ENCODE measurements at regions not wholly inside any gene's neighbourhood (a gene's known extent, or its start where the extent isn't known, plus 50 kb on each side); places are given as distances from the start of the nearest gene placed in this dataset.

DNA sequence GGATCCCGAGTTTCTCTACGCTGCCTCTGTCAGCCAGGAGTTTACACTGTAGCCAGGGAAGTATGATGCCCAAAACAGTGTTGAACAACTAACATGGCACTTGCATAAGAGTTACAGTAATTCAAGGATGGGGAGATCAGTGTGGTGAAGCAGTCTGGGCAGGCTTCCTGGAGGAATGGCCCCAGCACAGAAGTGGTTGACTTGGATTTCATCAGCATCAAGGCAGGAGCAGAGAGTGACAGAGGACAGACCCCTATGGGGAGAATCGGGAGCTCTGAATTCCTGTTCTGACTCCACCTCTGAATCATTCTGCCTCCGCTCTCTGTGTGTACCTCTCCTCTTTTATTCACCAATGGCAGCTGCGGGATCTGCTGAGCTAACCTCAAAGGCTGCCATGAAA is 124.5 kb downstream of the KCNA5 start:
- H3K9ac ChIP-seq (ENCODE audit: insufficient read depth, low read length, poor library complexity, severe bottlenecking) = no peak overlapping the region
- no peak for TF ChIP-seq CTCF (IDR thresholded peaks at IDR 0.05)
- intact Hi-C loops (cut with micrococcal nuclease) = no loop called here
- no peaks in the 10 kb centered on the region for H3K79me2 ChIP-seq (ENCODE audit: insufficient read depth, low read length)
- no peak overlapping the region for H3K4me2 ChIP-seq (replicated peaks; ENCODE audit: extremely low read depth, low read length, poor library complexity, severe bottlenecking)
- no peaks in the 10 kb centered on the region for H4K20me1 ChIP-seq (ENCODE audit: insufficient read depth, low read length)
- no peaks in the 10 kb centered on the region for H3K9me3 Mint-ChIP-seq
- no peak overlapping the region for H3K27ac Mint-ChIP-seq
- H3K4me3 Mint-ChIP-seq = no peak overlapping the region
- H3K36me3 Mint-ChIP-seq = no peaks in the 10 kb centered on the region
- H3K4me1 Mint-ChIP-seq = no peaks in the 10 kb centered on the region
- no peaks in the 10 kb centered on the region for H3K9me3 ChIP-seq (replicated peaks in 1 of 2; ENCODE audit: control insufficient read depth in 1 of 2, insufficient read depth in 1 of 2, low read length in 2 of 2)
- no peak overlapping the region for H3K4me3 ChIP-seq (replicated peaks in 1 of 3; ENCODE audit: low read depth in 2 of 3, low read length in 3 of 3)
- 96% methylated on average over 4 of the region's 5 CpGs for WGBS (ENCODE audit: insufficient coverage)
- no peak overlapping the region for H3K27ac ChIP-seq (ENCODE audit: low read depth in 1 of 2, low read length in 2 of 2)
- H3K27me3 ChIP-seq (ENCODE audit: control insufficient read depth in 2 of 2, insufficient read depth in 2 of 2, low read length in 2 of 2) = peaks cover 0 to 3% of the 10 kb centered on the region in 2 donors
- no peak overlapping the region for H2AFZ ChIP-seq (ENCODE audit: insufficient read depth, low read depth, low read length, poor library complexity, severe bottlenecking)
- peaks cover 6 to 12% (median 9%) of the 10 kb centered on the region in 3 donors for H3K27me3 Mint-ChIP-seq (ENCODE audit: low read depth in 3 of 3)
- H3K36me3 ChIP-seq (replicated peaks in 1 of 2; ENCODE audit: control insufficient read depth in 1 of 2, insufficient read depth in 2 of 2, low read length in 2 of 2) = no peaks in the 10 kb centered on the region
- DNase-seq = no peak
- H3K4me1 ChIP-seq (ENCODE audit: control insufficient read depth in 1 of 2, insufficient read depth in 2 of 2, low read length in 2 of 2) = no peaks in the 10 kb centered on the region

DNA sequence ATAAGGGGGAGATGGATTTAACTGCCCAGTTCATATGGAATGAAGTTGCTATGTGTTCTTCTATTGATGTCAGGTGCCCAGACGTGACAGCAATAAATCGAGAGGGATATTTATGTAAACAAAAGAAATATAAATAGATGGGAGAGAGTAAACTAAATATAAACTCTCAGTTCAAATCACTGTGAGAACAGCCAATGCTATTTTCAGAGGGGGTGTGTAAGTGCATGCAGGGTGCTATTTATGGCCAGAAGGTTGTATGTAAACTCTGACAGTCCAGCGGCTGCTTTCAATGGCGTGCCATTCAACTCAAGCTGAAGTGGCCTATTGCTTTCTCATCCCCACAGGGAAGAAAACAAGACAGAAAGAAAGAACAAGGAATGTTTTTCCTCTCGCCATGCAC is 127.2 kb downstream of the KCNA5 start:
- no peak overlapping the region for H3K4me3 Mint-ChIP-seq
- no peaks in the 10 kb centered on the region for H3K4me1 Mint-ChIP-seq
- no peaks in the 10 kb centered on the region for H3K9me3 ChIP-seq (replicated peaks in 1 of 2; ENCODE audit: control insufficient read depth in 1 of 2, insufficient read depth in 1 of 2, low read length in 2 of 2)
- H3K27me3 Mint-ChIP-seq (ENCODE audit: low read depth in 3 of 3) = peaks cover 6 to 9% (median 8%) of the 10 kb centered on the region in 3 donors
- WGBS (ENCODE audit: insufficient coverage) = 69% methylated on average over 3 of the region's 5 CpGs
- H4K20me1 ChIP-seq (ENCODE audit: insufficient read depth, low read length) = no peaks in the 10 kb centered on the region
- no peak overlapping the region for H3K4me2 ChIP-seq (replicated peaks; ENCODE audit: extremely low read depth, low read length, poor library complexity, severe bottlenecking)
- no peaks in the 10 kb centered on the region for H3K4me1 ChIP-seq (ENCODE audit: control insufficient read depth in 1 of 2, insufficient read depth in 2 of 2, low read length in 2 of 2)
- no peak for TF ChIP-seq CTCF (IDR thresholded peaks at IDR 0.05)
- no peaks in the 10 kb centered on the region for H3K79me2 ChIP-seq (ENCODE audit: insufficient read depth, low read length)
- no peak overlapping the region for H3K27ac ChIP-seq (ENCODE audit: low read depth in 1 of 2, low read length in 2 of 2)
- no peak overlapping the region for H3K9ac ChIP-seq (ENCODE audit: insufficient read depth, low read length, poor library complexity, severe bottlenecking)
- H3K27me3 ChIP-seq (ENCODE audit: control insufficient read depth in 2 of 2, insufficient read depth in 2 of 2, low read length in 2 of 2) = no peaks in the 10 kb centered on the region
- no peak overlapping the region for H3K4me3 ChIP-seq (replicated peaks in 1 of 3; ENCODE audit: low read depth in 2 of 3, low read length in 3 of 3)
- H3K27ac Mint-ChIP-seq = no peak overlapping the region
- intact Hi-C loops (cut with micrococcal nuclease) = no loop called here
- no peaks in the 10 kb centered on the region for H3K36me3 Mint-ChIP-seq
- H2AFZ ChIP-seq (ENCODE audit: insufficient read depth, low read depth, low read length, poor library complexity, severe bottlenecking) = no peak overlapping the region
- no peak for DNase-seq
- no peaks in the 10 kb centered on the region for H3K9me3 Mint-ChIP-seq
- H3K36me3 ChIP-seq (replicated peaks in 1 of 2; ENCODE audit: control insufficient read depth in 1 of 2, insufficient read depth in 2 of 2, low read length in 2 of 2) = no peaks in the 10 kb centered on the region
